KMS-11 (cell line): ENCODE measurements at regions not wholly inside any gene's neighbourhood (a gene's known extent, or its start where the extent isn't known, plus 50 kb on each side); places are given as distances from the start of the nearest gene placed in this dataset.

Experiments
- H2AFZ ChIP-seq: fragments of 200-600 bp; sonication (generic); 2 replicates; pipeline ENCODE4 v1.6.1; 2016; ENCODE audit warnings: antibody characterized with exemption, mixed run types, low read depth
- H3K27ac ChIP-seq: fragments of 200-600 bp; sonication (generic); 2 replicates; pipeline ENCODE4 v1.6.1; 2016; ENCODE audit warnings: mild to moderate bottlenecking, mixed run types
- H3K27me3 ChIP-seq: fragments of 200-600 bp; sonication (generic); 2 replicates; pipeline ENCODE4 v1.6.1; 2017; ENCODE audit warnings: mild to moderate bottlenecking, low read depth, mixed run types, moderate library complexity; ENCODE audit not compliant: insufficient read depth
- H3K36me3 ChIP-seq: fragments of 200-600 bp; sonication (generic); 2 replicates; pipeline ENCODE4 v1.6.1; 2017; ENCODE audit warnings: mild to moderate bottlenecking, mixed run types; ENCODE audit not compliant: insufficient read depth
- H3K4me1 ChIP-seq: fragments of 200-600 bp; sonication (generic); 2 replicates; pipeline ENCODE4 v1.6.1; 2016; ENCODE audit warnings: mild to moderate bottlenecking, low read depth, mixed run types; ENCODE audit not compliant: poor library complexity, severe bottlenecking
- H3K4me2 ChIP-seq: fragments of 200-600 bp; sonication (generic); 2 replicates; pipeline ENCODE4 v1.7.0; 2016; ENCODE audit warnings: mild to moderate bottlenecking, mixed run types
- H3K4me3 ChIP-seq: fragments of 200-600 bp; sonication (generic); IDR thresholded peaks from 2 replicates; pipeline ENCODE4 v1.6.1; 2017; ENCODE audit warnings: low read depth, low read length, mixed read lengths; ENCODE audit not compliant: insufficient read depth
- H3K79me2 ChIP-seq: fragments of 200-600 bp; sonication (generic); 2 replicates; pipeline ENCODE4 v1.6.1; 2016; ENCODE audit warnings: low read depth, mixed run types; ENCODE audit not compliant: insufficient read depth
- H3K9ac ChIP-seq: fragments of 200-600 bp; sonication (generic); 2 replicates; pipeline ENCODE4 v1.6.1; 2016; ENCODE audit warnings: mild to moderate bottlenecking, mixed run types
- H4K20me1 ChIP-seq: fragments of 200-600 bp; sonication (generic); 2 replicates; pipeline ENCODE4 v1.6.1; 2016; ENCODE audit warnings: mild to moderate bottlenecking, mixed run types; ENCODE audit not compliant: insufficient read depth
- TF ChIP-seq, protein P1 (sequence below): fragments of 200-600 bp; sonication (generic); conservative IDR thresholded peaks from 2 replicates; pipeline ENCODE4 v1.6.1; 2017; ENCODE audit warnings: low read depth, mild to moderate bottlenecking, antibody characterized with exemption, low read length, moderate library complexity, mixed read lengths

DNA sequence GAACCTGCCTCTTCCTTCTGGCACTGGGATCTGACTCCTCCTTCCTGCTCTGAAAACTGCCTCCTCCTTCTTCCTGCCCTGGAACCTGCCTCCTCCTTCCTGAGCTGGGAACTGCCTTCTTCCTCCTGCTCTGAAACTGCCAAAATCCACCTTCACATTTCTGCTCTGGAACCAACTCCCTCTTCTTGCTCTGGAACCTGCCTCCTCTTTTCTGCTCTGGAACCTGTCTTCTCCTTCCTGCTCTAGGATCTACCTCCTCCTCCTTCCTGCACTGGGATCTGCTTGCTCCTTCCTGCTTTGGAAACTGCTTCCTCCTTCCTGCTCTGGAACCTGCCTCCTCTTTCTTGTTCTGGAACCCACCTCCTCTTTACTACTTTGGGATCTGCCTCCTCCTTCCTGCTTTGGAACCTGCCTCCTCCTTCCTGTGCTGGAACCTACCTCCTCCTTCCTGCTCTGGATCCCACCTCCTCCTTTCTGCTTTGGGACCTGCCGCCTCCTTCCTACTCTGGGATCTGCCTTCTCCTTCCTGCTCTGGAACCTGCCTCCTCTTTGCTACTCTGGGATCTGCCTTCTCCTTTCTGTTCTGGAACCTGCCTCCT lies 315.5 kb downstream of the PRL start:
- Histone ChIP-seq H3K4me2 (no peak overlapping the region), H2AFZ (no peak overlapping the region)

DNA sequence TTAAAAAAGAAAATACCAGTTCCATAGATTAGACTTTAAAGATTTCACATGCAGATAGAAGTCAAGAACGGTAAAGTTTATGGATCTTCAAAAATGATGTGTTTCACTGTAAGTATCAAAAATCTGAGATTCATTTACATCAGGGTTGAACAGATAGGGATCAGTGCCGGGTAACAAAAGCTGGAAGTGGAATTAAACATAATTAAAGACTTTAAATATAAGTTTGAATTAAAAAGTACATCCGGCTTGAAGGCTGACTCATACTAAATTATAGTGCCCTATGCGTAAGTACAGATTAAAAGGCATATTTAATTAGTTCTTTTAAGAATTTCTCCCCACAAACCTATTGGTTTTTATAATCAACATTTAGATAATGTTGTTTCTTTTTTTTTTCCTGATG lies 312.7 kb downstream of the PRL start:
- Histone ChIP-seq H3K9ac (no peak overlapping the region), H4K20me1 (no peaks in the 10 kb centered on the region), H3K79me2 (no peaks in the 10 kb centered on the region), H3K4me1 (no peaks in the 10 kb centered on the region), H2AFZ (no peak overlapping the region), H3K36me3 (no peaks in the 10 kb centered on the region), H3K4me2 (no peak overlapping the region), H3K27ac (no peak overlapping the region), H3K27me3 (no peaks in the 10 kb centered on the region), H3K4me3 (no peak overlapping the region)
- TF ChIP-seq, protein P1, sequence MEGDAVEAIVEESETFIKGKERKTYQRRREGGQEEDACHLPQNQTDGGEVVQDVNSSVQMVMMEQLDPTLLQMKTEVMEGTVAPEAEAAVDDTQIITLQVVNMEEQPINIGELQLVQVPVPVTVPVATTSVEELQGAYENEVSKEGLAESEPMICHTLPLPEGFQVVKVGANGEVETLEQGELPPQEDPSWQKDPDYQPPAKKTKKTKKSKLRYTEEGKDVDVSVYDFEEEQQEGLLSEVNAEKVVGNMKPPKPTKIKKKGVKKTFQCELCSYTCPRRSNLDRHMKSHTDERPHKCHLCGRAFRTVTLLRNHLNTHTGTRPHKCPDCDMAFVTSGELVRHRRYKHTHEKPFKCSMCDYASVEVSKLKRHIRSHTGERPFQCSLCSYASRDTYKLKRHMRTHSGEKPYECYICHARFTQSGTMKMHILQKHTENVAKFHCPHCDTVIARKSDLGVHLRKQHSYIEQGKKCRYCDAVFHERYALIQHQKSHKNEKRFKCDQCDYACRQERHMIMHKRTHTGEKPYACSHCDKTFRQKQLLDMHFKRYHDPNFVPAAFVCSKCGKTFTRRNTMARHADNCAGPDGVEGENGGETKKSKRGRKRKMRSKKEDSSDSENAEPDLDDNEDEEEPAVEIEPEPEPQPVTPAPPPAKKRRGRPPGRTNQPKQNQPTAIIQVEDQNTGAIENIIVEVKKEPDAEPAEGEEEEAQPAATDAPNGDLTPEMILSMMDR: no peak

More for the DNA sequence above, 315.5 kb downstream of the PRL start:
- Histone ChIP-seq H3K79me2 (no peaks in the 10 kb centered on the region), H3K4me3 (no peak overlapping the region), H4K20me1 (no peaks in the 10 kb centered on the region), H3K4me1 (no peaks in the 10 kb centered on the region), H3K27ac (no peak overlapping the region), H3K9ac (no peak overlapping the region), H3K27me3 (no peaks in the 10 kb centered on the region), H3K36me3 (no peaks in the 10 kb centered on the region)
- TF ChIP-seq, protein P1: no peak

DNA sequence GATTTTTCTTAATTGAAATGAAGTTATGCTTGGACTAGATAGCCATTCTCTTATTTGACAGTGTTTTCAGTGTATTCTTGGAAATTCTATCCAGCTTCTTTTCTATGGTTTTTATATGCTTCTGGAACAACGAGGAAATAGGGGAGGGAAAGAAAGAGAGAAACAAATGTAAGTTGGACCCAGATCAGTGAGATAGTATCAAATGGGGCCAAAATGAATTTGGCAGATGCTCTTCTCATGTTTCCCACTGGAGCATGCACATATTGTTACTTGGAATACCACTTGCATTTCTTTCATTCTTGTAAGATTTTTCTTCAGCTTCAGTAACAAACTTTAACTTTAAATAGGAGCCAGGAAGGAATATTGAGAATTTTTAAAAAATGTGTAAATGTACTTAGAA lies 312.3 kb downstream of the PRL start:
- Histone ChIP-seq H3K27ac (no peak overlapping the region), H4K20me1 (no peaks in the 10 kb centered on the region), H3K4me3 (no peak overlapping the region)

DNA sequence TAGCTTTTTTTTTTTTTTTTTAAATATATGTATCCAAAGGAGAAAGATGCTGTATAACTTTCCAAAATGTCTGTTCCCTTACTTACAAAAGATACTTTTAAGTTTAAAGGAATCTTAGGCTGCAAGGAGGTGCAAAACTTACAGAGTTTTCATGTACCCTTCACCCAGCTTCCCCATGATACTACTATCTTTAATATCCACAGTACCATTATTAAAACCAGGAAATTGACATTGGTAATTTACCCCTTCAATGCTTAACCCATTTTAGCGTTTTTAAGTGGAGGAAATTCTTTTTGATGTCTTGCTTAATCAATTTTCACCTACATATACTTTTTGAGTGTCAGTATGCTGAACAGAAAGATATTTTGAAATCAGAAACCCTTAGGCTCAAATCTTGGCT lies 310.9 kb downstream of the PRL start:
- H3K9ac ChIP-seq: no peak overlapping the region
- H3K79me2 ChIP-seq: no peaks in the 10 kb centered on the region
- no peaks in the 10 kb centered on the region for H3K27me3 ChIP-seq
- no peak overlapping the region for H3K27ac ChIP-seq
- no peak overlapping the region for H3K4me3 ChIP-seq
- no peaks in the 10 kb centered on the region for H3K4me1 ChIP-seq
- no peak overlapping the region for H3K4me2 ChIP-seq
- no peaks in the 10 kb centered on the region for H3K36me3 ChIP-seq
- TF ChIP-seq, protein P1: no peak
- H4K20me1 ChIP-seq: no peaks in the 10 kb centered on the region
- H2AFZ ChIP-seq: no peak overlapping the region

More for the DNA sequence above, 312.3 kb downstream of the PRL start:
- H2AFZ ChIP-seq: no peak overlapping the region
- H3K27me3 ChIP-seq: no peaks in the 10 kb centered on the region
- H3K4me2 ChIP-seq: no peak overlapping the region
- H3K36me3 ChIP-seq: no peaks in the 10 kb centered on the region
- TF ChIP-seq, protein P1: no peak
- H3K9ac ChIP-seq: no peak overlapping the region
- no peaks in the 10 kb centered on the region for H3K4me1 ChIP-seq
- H3K79me2 ChIP-seq: no peaks in the 10 kb centered on the region
